MCF 10A (cell line): ENCODE measurements at regions not wholly inside any gene's neighbourhood (a gene's known extent, or its start where the extent isn't known, plus 50 kb on each side); places are given as distances from the start of the nearest gene placed in this dataset.
A peak's percentile ranks its signal among the peaks of the same experiment; 100 is the strongest.

Source experiments
- BruUV-seq: library from RNA; stranded (reverse); fragments of 400-500 nt; replicated peaks from 2 replicates; lab custom pipeline; 2021; lab: Mats Ljungman, UMichigan
- CTCF ChIA-PET: fragments of 300-600 bp; sonication (Branson Sonifier 250); formaldehyde crosslinking; extraction: SDS; loops from one replicate; lab custom pipeline; 2021; ENCODE audit warnings: antibody characterized with exemption, inconsistent platforms; lab: Yijun Ruan, JAX
- POLR2A ChIA-PET: fragments of 300-600, 350-650 bp; sonication (Branson Sonifier 250); formaldehyde crosslinking; extraction: SDS; loops from one replicate; lab custom pipeline; 2020; ENCODE audit warnings: antibody characterized with exemption, inconsistent platforms; lab: Yijun Ruan, JAX
- DNase-seq: peaks from one replicate; pipeline ENCODE4 v3.0.0-alpha.2; 2018; ENCODE audit not compliant: unreplicated experiment
- H3K27ac Mint-ChIP-seq: one replicate; pipeline ENCODE4 v1.8.0; 2022; ENCODE audit warnings: mild to moderate bottlenecking, low read depth, mixed read lengths; ENCODE audit not compliant: unreplicated experiment
- H3K27me3 Mint-ChIP-seq: one replicate; pipeline ENCODE4 v1.8.0; 2022; ENCODE audit warnings: mixed read lengths; ENCODE audit not compliant: insufficient read depth, unreplicated experiment
- H3K36me3 Mint-ChIP-seq: one replicate; pipeline ENCODE4 v1.8.0; 2022; ENCODE audit warnings: mild to moderate bottlenecking, moderate library complexity, mixed read lengths; ENCODE audit not compliant: insufficient read depth, unreplicated experiment
- H3K4me1 Mint-ChIP-seq: one replicate; pipeline ENCODE4 v1.8.0; 2022; ENCODE audit warnings: mixed read lengths; ENCODE audit not compliant: insufficient read depth, unreplicated experiment
- H3K4me3 Mint-ChIP-seq: one replicate; pipeline ENCODE4 v1.8.0; 2022; ENCODE audit warnings: mild to moderate bottlenecking, moderate library complexity, mixed read lengths; ENCODE audit not compliant: unreplicated experiment
- H3K9me3 Mint-ChIP-seq: one replicate; pipeline ENCODE4 v1.8.0; 2022; ENCODE audit warnings: mixed read lengths; ENCODE audit not compliant: unreplicated experiment
- CTCF ChIP-seq: fragments of 200-600 bp; IDR thresholded peaks from one replicate; pipeline ENCODE4 v1.8.0; 2022; ENCODE audit warnings: antibody characterized with exemption, mild to moderate bottlenecking; ENCODE audit not compliant: unreplicated experiment
- intact Hi-C: fragments of 100-400 bp; cut with micrococcal nuclease; formaldehyde crosslinking; loops from 2 replicates; pipeline ENCODE4 v1.14.1; 2022

- Mint-ChIP-seq H3K4me1 (peaks cover 8% of the 10 kb centered on the region), H3K36me3 (no peaks in the 10 kb centered on the region), H3K4me3 (no peak overlapping the region), H3K27me3 (peaks cover 18% of the 10 kb centered on the region), H3K9me3 (no peaks in the 10 kb centered on the region), H3K27ac (no peak overlapping the region)
- intact Hi-C loops: no loop called here
- DNase-seq: no peak
- ChIA-PET POLR2A (interaction anchor here (0.6 to 2.0 kb wide), 5 partner anchors 16 to 329 kb away, joined by 3 to 14 read pairs (median 7); partner anchors contain the start of gene FAM120B), CTCF (interaction anchor here (0.7 to 2.0 kb wide), 2 partner anchors 315 to 316 kb away, joined by 3 to 4 read pairs; no protein-coding TSS in a partner anchor)
- TF ChIP-seq CTCF: no peak
- BruUV-seq: no TSS peak
Observed at GRCh38 chr6:169977434-169978265, 226.2 kb downstream of the ERMARD start.

GRCh38 chr6:169976301-169977081, 225.1 kb downstream of the ERMARD start:
- TF ChIP-seq CTCF: no peak
- no peaks in the 10 kb centered on the region for H3K36me3 Mint-ChIP-seq
- no peaks in the 10 kb centered on the region for H3K9me3 Mint-ChIP-seq
- ChIA-PET POLR2A (no interaction called here), CTCF (no interaction called here)
- BruUV-seq: no TSS peak
- H3K4me1 Mint-ChIP-seq: peaks cover 8% of the 10 kb centered on the region
- H3K27ac Mint-ChIP-seq: no peak overlapping the region
- H3K4me3 Mint-ChIP-seq: peak overlapping the region; percentile 10
- intact Hi-C loops: no loop called here
- DNase-seq: peak; percentile 57
- peaks cover 7% of the 10 kb centered on the region for H3K27me3 Mint-ChIP-seq

- Mint-ChIP-seq H3K9me3 (no peaks in the 10 kb centered on the region), H3K4me1 (peaks cover 8% of the 10 kb centered on the region), H3K27ac (no peak overlapping the region), H3K4me3 (no peak overlapping the region), H3K27me3 (no peaks in the 10 kb centered on the region), H3K36me3 (no peaks in the 10 kb centered on the region)
- intact Hi-C loops: no loop called here
- no TSS peak for BruUV-seq
- TF ChIP-seq CTCF: no peak
- CTCF ChIA-PET: no interaction called here
- DNase-seq: no peak
- POLR2A ChIA-PET: interaction anchor here (0.7 kb wide), 1 partner anchor 431 kb away, joined by 3 read pairs; no protein-coding TSS in a partner anchor
Observed at GRCh38 chr6:169975701-169976100, 224.3 kb downstream of the ERMARD start.

GRCh38 chr6:169975286-169975685, 223.9 kb downstream of the ERMARD start:
- no peak overlapping the region for H3K4me3 Mint-ChIP-seq
- no peaks in the 10 kb centered on the region for H3K9me3 Mint-ChIP-seq
- no peak overlapping the region for H3K27ac Mint-ChIP-seq

More at GRCh38 chr6:169975286-169975685, 223.9 kb downstream of the ERMARD start:
- DNase-seq: no peak
- intact Hi-C loops: no loop called here
- POLR2A ChIA-PET: interaction anchor here (0.7 kb wide), 1 partner anchor 432 kb away, joined by 3 read pairs; no protein-coding TSS in a partner anchor
- no peak for TF ChIP-seq CTCF
- H3K36me3 Mint-ChIP-seq: no peaks in the 10 kb centered on the region
- no TSS peak for BruUV-seq
- CTCF ChIA-PET: no interaction called here
- peaks cover 8% of the 10 kb centered on the region for H3K4me1 Mint-ChIP-seq
- H3K27me3 Mint-ChIP-seq: no peaks in the 10 kb centered on the region
